ENCODE measurements at regions not wholly inside any gene's neighbourhood (a gene's known extent, or its start where the extent isn't known, plus 50 kb on each side); places are given as distances from the start of the nearest gene placed in this dataset.

GRCh38 chr5:89246252-89246651 lies 363.3 kb upstream of the MEF2C start (continued):
- TF ChIP-seq CHD7 (IDR thresholded peaks at IDR 0.05; ENCODE audit: insufficient replicate concordance, low read length) = no peak
- no peak for TF ChIP-seq SIX5 (IDR thresholded peaks at IDR 0.05; ENCODE audit: low read depth, low read length)
- TF ChIP-seq JUND (IDR thresholded peaks at IDR 0.05; ENCODE audit: low read length) = no peak
- no peak for TF ChIP-seq JUN (IDR thresholded peaks at IDR 0.05; ENCODE audit: low read depth, low read length)
- TF ChIP-seq TCF12 (IDR thresholded peaks at IDR 0.05; ENCODE audit: low read depth, low read length) = no peak
- TF ChIP-seq EP300 (IDR thresholded peaks at IDR 0.05; ENCODE audit: borderline replicate concordance in 1 of 2, low read depth in 2 of 2, low read length in 2 of 2) = no peak
- no peak for TF ChIP-seq YY1 (IDR thresholded peaks at IDR 0.05; ENCODE audit: low read depth, low read length)
- no peak for TF ChIP-seq ZNF274 (IDR thresholded peaks at IDR 0.05; ENCODE audit: borderline replicate concordance, extremely low read depth, low read length)
- TF ChIP-seq BACH1 (IDR thresholded peaks at IDR 0.05; ENCODE audit: low read length) = no peak
- TF ChIP-seq, protein P1, sequence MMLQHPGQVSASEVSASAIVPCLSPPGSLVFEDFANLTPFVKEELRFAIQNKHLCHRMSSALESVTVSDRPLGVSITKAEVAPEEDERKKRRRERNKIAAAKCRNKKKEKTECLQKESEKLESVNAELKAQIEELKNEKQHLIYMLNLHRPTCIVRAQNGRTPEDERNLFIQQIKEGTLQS (IDR thresholded peaks at IDR 0.05; ENCODE audit: insufficient read depth, low read depth, low read length) = no peak
